ENCODE measurements at regions not wholly inside any gene's neighbourhood (a gene's known extent, or its start where the extent isn't known, plus 50 kb on each side); places are given as distances from the start of the nearest gene placed in this dataset.

GRCh38 chr18:41693008-41693407 lies 262.0 kb upstream of the PIK3C3 start:
- no peaks in the 10 kb centered on the region for H3K4me1 ChIP-seq (ENCODE audit: control insufficient read depth, low read length)
- no peaks in the 10 kb centered on the region for H3K79me2 ChIP-seq (ENCODE audit: control insufficient read depth, low read length)
- no peaks in the 10 kb centered on the region for H3K27me3 ChIP-seq (ENCODE audit: control insufficient read depth, low read length)
- no peaks in the 10 kb centered on the region for H3K9me2 ChIP-seq (replicated peaks; ENCODE audit: control insufficient read depth, low read length)
- H3K4me3 ChIP-seq (ENCODE audit: low read length) = no peak overlapping the region
- H3K4me2 ChIP-seq (ENCODE audit: low read length) = no peak overlapping the region
- no peak overlapping the region for H3K27ac ChIP-seq (ENCODE audit: low read depth, low read length)
- TF ChIP-seq EZH2phosphoT487 (IDR thresholded peaks at IDR 0.05; ENCODE audit: borderline replicate concordance, low read length) = no peak
- no peak for TF ChIP-seq CTCF (IDR thresholded peaks at IDR 0.05; ENCODE audit: low read depth, low read length, poor library complexity, severe bottlenecking)
- H4K20me1 ChIP-seq (ENCODE audit: control insufficient read depth, insufficient read depth, low read depth, low read length) = no peaks in the 10 kb centered on the region
- no peaks in the 10 kb centered on the region for H3K9me3 ChIP-seq (ENCODE audit: control insufficient read depth, insufficient read depth, low read length)
- no peaks in the 10 kb centered on the region for H3F3A ChIP-seq (ENCODE audit: control insufficient read depth, insufficient read depth)
- no peaks in the 10 kb centered on the region for H3K36me3 ChIP-seq (ENCODE audit: control insufficient read depth, low read length)

GRCh38 chr18:41690332-41691127 lies 264.5 kb upstream of the PIK3C3 start:
- H3K9me2 ChIP-seq (replicated peaks; ENCODE audit: control insufficient read depth, low read length) = no peaks in the 10 kb centered on the region
- no peak overlapping the region for H3K27ac ChIP-seq (ENCODE audit: low read depth, low read length)
- H3K4me3 ChIP-seq (ENCODE audit: low read length) = no peak overlapping the region
- H3K79me2 ChIP-seq (ENCODE audit: control insufficient read depth, low read length) = no peaks in the 10 kb centered on the region
- no peaks in the 10 kb centered on the region for H3K36me3 ChIP-seq (ENCODE audit: control insufficient read depth, low read length)
- no peaks in the 10 kb centered on the region for H4K20me1 ChIP-seq (ENCODE audit: control insufficient read depth, insufficient read depth, low read depth, low read length)
- H3K9me3 ChIP-seq (ENCODE audit: control insufficient read depth, insufficient read depth, low read length) = no peaks in the 10 kb centered on the region
- no peak overlapping the region for H3K4me2 ChIP-seq (ENCODE audit: low read length)
- no peaks in the 10 kb centered on the region for H3F3A ChIP-seq (ENCODE audit: control insufficient read depth, insufficient read depth)
- TF ChIP-seq EZH2phosphoT487 (IDR thresholded peaks at IDR 0.05; ENCODE audit: borderline replicate concordance, low read length) (no peak), CTCF (IDR thresholded peaks at IDR 0.05; ENCODE audit: low read depth, low read length, poor library complexity, severe bottlenecking) (no peak)
- H3K27me3 ChIP-seq (ENCODE audit: control insufficient read depth, low read length) = no peaks in the 10 kb centered on the region
- no peaks in the 10 kb centered on the region for H3K4me1 ChIP-seq (ENCODE audit: control insufficient read depth, low read length)

DNA sequence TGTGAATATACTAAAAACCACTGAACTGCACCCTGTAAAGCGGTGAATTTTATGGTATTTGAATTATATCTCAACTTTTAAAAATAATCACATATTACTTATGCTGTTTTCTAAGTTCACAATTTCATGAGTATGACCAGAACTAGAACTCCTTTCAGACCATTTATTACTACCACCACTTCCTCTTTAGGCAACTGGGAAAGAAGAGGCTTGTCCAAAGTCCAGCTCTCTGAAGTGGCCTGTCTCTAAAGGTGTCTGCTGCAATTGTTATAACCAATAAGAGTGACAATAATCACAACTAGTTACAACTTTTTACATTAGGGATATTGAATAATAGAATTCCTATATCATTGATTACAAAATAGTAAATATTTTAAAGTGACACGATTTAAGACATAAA lies 267.9 kb upstream of the PIK3C3 start:
- Histone ChIP-seq H4K20me1 (ENCODE audit: control insufficient read depth, insufficient read depth, low read depth, low read length) (no peaks in the 10 kb centered on the region), H3K4me2 (ENCODE audit: low read length) (no peak overlapping the region), H3K9me2 (replicated peaks; ENCODE audit: control insufficient read depth, low read length) (no peaks in the 10 kb centered on the region), H3K4me3 (ENCODE audit: low read length) (no peak overlapping the region), H3K79me2 (ENCODE audit: control insufficient read depth, low read length) (no peaks in the 10 kb centered on the region), H3K4me1 (ENCODE audit: control insufficient read depth, low read length) (no peaks in the 10 kb centered on the region), H3K36me3 (ENCODE audit: control insufficient read depth, low read length) (no peaks in the 10 kb centered on the region), H3F3A (ENCODE audit: control insufficient read depth, insufficient read depth) (no peaks in the 10 kb centered on the region), H3K27ac (ENCODE audit: low read depth, low read length) (no peak overlapping the region), H3K27me3 (ENCODE audit: control insufficient read depth, low read length) (no peaks in the 10 kb centered on the region), H3K9me3 (ENCODE audit: control insufficient read depth, insufficient read depth, low read length) (no peaks in the 10 kb centered on the region)
- TF ChIP-seq CTCF (IDR thresholded peaks at IDR 0.05; ENCODE audit: low read depth, low read length, poor library complexity, severe bottlenecking) = no peak
- TF ChIP-seq EZH2phosphoT487 (IDR thresholded peaks at IDR 0.05; ENCODE audit: borderline replicate concordance, low read length) = no peak

Measured in DOHH2 (cell line).